ENCODE measurements at regions not wholly inside any gene's neighbourhood (a gene's known extent, or its start where the extent isn't known, plus 50 kb on each side); places are given as distances from the start of the nearest gene placed in this dataset.

- no peak for TF ChIP-seq PURB (CRISPR knock-in tag; IDR thresholded peaks at IDR 0.05; ENCODE audit: low read depth)
- no peak for TF ChIP-seq CREB1 (IDR thresholded peaks at IDR 0.05)
- no peak for TF ChIP-seq CREB1 (CRISPR knock-in tag; IDR thresholded peaks at IDR 0.05)
- TF ChIP-seq HLTF (IDR thresholded peaks at IDR 0.05), result no peak
- H3K4me1 ChIP-seq (replicated peaks in 1 of 2; ENCODE audit: control insufficient read depth in 2 of 2, insufficient read depth in 2 of 2, low read length in 2 of 2), result no peaks in the 10 kb centered on the region
- H3K4me3 ChIP-seq, result no peak overlapping the region
- H4K20me1 ChIP-seq (replicated peaks; ENCODE audit: control insufficient read depth, insufficient read depth, low read length), result no peaks in the 10 kb centered on the region
- no TSS peak for BruUV-seq (replicated peaks)
- no peaks in the 10 kb centered on the region for H3K36me3 ChIP-seq (ENCODE audit: control insufficient read depth, insufficient read depth, low read length)
- DNase-seq (ENCODE audit: extremely low read depth in 1 of 4, low spot score in 3 of 4) (no peak), FAIRE-seq (no peak), ATAC-seq (no peak)
- H2AFZ ChIP-seq (ENCODE audit: low read depth, low read length), result no peak overlapping the region
- H3K27me3 ChIP-seq (ENCODE audit: control insufficient read depth in 2 of 2, insufficient read depth in 2 of 2, low read length in 2 of 2), result no peaks in the 10 kb centered on the region
- H3K9me3 ChIP-seq (replicated peaks; ENCODE audit: control insufficient read depth, insufficient read depth, low read depth, low read length), result no peaks in the 10 kb centered on the region
- in situ Hi-C loops (cut with MboI), result no loop called here
- intact Hi-C loops (cut with micrococcal nuclease), result no loop called here
- 0% methylated on average over 9 of the region's 9 CpGs for WGBS (ENCODE audit: insufficient coverage, low coverage, missing lambda C conversion rate)
- H3K9ac ChIP-seq (ENCODE audit: insufficient read depth in 1 of 2, low read depth in 2 of 2, low read length in 2 of 2), result no peak overlapping the region
- H3K9me1 ChIP-seq (ENCODE audit: control insufficient read depth, insufficient read depth, low read length), result no peaks in the 10 kb centered on the region
- ChIA-PET CTCF (ENCODE audit: low intra/inter-chr PET ratio) (no interaction called here), POLR2A (no interaction called here)
- no peak overlapping the region for H3K4me2 ChIP-seq (ENCODE audit: insufficient read depth, low read length)
- H3K79me2 ChIP-seq (ENCODE audit: control insufficient read depth, insufficient read depth, low read length), result no peaks in the 10 kb centered on the region
- H3K27ac ChIP-seq (ENCODE audit: extremely low read depth, low read depth, low read length), result no peak overlapping the region
Observed at GRCh38 chrX:20529301-20529700, 262.6 kb upstream of the RPS6KA3 start.

- Histone ChIP-seq H2AFZ (ENCODE audit: low read depth, low read length) (no peak overlapping the region), H3K36me3 (ENCODE audit: control insufficient read depth, insufficient read depth, low read length) (no peaks in the 10 kb centered on the region), H3K9me3 (replicated peaks; ENCODE audit: control insufficient read depth, insufficient read depth, low read depth, low read length) (no peaks in the 10 kb centered on the region), H4K20me1 (replicated peaks; ENCODE audit: control insufficient read depth, insufficient read depth, low read length) (no peaks in the 10 kb centered on the region), H3K9me1 (ENCODE audit: control insufficient read depth, insufficient read depth, low read length) (no peaks in the 10 kb centered on the region), H3K4me2 (ENCODE audit: insufficient read depth, low read length) (no peak overlapping the region), H3K27me3 (ENCODE audit: control insufficient read depth in 2 of 2, insufficient read depth in 2 of 2, low read length in 2 of 2) (no peaks in the 10 kb centered on the region), H3K79me2 (ENCODE audit: control insufficient read depth, insufficient read depth, low read length) (no peaks in the 10 kb centered on the region), H3K4me3 (no peak overlapping the region), H3K27ac (ENCODE audit: extremely low read depth, low read depth, low read length) (no peak overlapping the region), H3K4me1 (replicated peaks in 1 of 2; ENCODE audit: control insufficient read depth in 2 of 2, insufficient read depth in 2 of 2, low read length in 2 of 2) (no peaks in the 10 kb centered on the region), H3K9ac (ENCODE audit: insufficient read depth in 1 of 2, low read depth in 2 of 2, low read length in 2 of 2) (no peak overlapping the region)
- DNase-seq (ENCODE audit: extremely low read depth in 1 of 4, low spot score in 3 of 4) (peak in 3 of 4 experiments; percentile 4 to 26 (median 12)), ATAC-seq (peak; percentile 71; the same call in 2 of the 3 replicates), FAIRE-seq (peak; percentile 52)
- WGBS (ENCODE audit: insufficient coverage, low coverage, missing lambda C conversion rate), result 3% methylated on average over 3 of the region's 3 CpGs
- ChIA-PET POLR2A (interaction anchor here (0.6 kb wide), 1 partner anchor 1239 kb away, joined by 3 read pairs; no protein-coding TSS in a partner anchor), CTCF (ENCODE audit: low intra/inter-chr PET ratio) (no interaction called here)
- intact Hi-C loops (cut with micrococcal nuclease), result loop anchor here (2.0 kb wide), 1 partner anchor 1219 kb away; no protein-coding TSS in a partner anchor
- no TSS peak for BruUV-seq (replicated peaks)
- in situ Hi-C loops (cut with MboI), result no loop called here
- TF ChIP-seq DEAF1 (CRISPR knock-in tag; IDR thresholded peaks at IDR 0.05) (no peak), REST (IDR thresholded peaks at IDR 0.05; ENCODE audit: borderline replicate concordance) (peak; percentile 23; the same call in 1 of the 2 replicates), REST (CRISPR knock-in tag; IDR thresholded peaks at IDR 0.05; ENCODE audit: low read depth) (no peak), PML (IDR thresholded peaks at IDR 0.05; ENCODE audit: low read length) (no peak)
Observed at GRCh38 chrX:20527558-20528011, 260.9 kb upstream of the RPS6KA3 start.

Data from K562 (cell line).